ENCODE measurements at regions not wholly inside any gene's neighbourhood (a gene's known extent, or its start where the extent isn't known, plus 50 kb on each side); places are given as distances from the start of the nearest gene placed in this dataset.

- TF ChIP-seq CTCF (conservative IDR thresholded peaks at IDR 0.05; ENCODE audit: low read length) (no peak), EZH2phosphoT487 (IDR thresholded peaks at IDR 0.05; ENCODE audit: borderline replicate concordance) (no peak)
These were observed 207.3 kb downstream of the HGF start for GRCh38 chr7:81562581-81562980.
